DMS53 (cell line): ENCODE measurements at regions not wholly inside any gene's neighbourhood (a gene's known extent, or its start where the extent isn't known, plus 50 kb on each side); places are given as distances from the start of the nearest gene placed in this dataset.
"Not testable (repeated sequence)": the region's sequence is repeated elsewhere in the genome, so short reads cannot be mapped to it uniquely, and the experiment has no call there.

ENCODE experiments used
- DNase-seq: peaks from one replicate; lab custom pipeline; 2025; lab: John Stamatoyannopoulos, UW

DNA sequence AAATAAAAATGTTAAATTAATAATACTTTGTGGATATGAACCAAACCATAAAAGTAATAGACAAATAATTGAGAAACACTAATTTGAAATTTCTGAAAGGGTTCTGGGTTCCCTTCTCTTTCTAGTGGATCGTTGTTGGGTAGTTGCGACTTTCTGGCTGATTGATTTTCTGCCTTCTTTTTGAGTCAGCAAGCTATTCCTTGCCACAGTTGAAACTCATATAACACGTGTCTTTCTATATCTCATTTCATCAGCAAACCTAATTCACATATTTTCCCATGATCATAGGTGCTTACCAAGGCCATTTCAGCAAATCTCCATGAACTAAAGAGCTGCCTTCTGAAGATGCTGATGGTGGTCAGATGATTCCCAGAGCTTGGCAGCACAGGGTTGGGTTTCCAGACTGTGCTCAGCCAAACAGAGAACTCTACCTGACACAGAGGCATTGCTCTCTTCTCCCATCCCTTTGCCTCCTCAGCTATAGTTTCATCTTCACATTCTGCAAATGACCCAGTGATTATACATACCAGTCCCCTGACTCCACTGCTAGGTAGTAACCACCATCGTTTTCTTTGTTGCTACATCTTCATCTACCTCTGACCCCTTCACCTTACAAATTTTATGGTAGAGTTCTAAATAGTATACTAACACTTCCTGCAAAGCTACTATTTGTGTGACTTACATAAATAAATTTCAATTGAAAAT lies 383.9 kb upstream of the DPH6 start:
- DNase-seq: no peak

DNA sequence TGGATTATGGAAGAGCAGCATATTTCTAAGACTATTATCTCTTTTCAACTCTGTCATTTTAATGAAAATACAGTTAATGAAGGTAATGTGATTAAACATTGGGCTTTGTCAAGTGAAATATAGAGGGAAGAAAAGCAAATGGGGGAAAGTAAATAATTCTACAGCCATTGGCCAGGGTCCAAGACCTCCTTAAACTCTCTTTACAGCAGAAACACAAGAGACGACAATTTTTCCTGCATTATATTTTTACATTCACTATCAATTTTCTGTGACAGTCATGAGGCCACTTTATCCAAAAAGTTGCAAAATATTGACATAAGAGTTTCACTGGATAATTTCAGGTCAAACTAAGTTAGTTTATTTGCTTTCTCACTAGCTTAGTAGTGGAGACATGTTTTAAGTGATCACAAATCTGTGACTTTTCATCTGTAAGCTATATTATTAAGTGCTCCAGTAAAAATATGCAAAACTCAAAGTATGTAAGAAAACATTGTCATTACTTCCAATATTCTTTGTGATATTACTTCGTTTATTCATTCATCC lies 385.9 kb upstream of the DPH6 start:
- DNase-seq: no peak

DNA sequence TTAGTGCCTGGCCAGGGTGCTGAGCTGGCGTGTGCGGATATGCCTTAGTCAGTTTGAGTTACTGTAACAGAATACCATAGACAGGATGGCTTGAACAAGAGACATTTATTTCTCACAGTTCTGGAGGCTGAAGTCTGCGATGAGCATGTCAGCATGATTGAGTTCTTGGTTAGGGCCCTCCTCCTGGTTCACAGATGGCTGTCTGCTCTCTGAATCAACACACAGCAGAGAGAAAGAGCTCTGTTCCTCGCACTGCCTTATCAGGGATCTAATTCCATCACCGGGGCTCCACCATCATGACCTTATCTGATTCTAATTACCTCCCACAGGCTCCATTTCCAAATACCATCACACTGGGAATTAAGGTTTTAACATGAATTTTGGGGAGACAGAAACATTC lies 386.6 kb upstream of the DPH6 start:
- DNase-seq: no peak

DNA sequence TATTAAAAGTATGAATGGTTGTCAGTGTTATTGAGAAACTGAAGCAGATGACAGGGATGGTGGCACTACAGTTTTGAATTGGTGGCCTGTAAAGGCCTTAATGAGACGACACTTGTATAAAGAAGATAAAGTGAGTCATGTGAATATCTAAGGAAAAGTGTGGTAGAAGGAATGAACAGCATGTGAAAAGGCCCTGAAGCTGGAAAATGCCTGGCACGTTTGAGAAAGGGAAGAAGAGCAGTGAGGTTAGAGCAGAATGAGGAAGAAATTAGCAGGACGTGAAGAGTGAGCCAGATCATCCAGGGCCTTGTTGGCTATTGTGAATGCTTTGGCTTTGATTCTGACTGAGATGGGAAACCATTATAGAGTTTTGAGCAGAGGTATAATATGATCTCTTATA lies 387.6 kb upstream of the DPH6 start:
- DNase-seq: no peak

DNA sequence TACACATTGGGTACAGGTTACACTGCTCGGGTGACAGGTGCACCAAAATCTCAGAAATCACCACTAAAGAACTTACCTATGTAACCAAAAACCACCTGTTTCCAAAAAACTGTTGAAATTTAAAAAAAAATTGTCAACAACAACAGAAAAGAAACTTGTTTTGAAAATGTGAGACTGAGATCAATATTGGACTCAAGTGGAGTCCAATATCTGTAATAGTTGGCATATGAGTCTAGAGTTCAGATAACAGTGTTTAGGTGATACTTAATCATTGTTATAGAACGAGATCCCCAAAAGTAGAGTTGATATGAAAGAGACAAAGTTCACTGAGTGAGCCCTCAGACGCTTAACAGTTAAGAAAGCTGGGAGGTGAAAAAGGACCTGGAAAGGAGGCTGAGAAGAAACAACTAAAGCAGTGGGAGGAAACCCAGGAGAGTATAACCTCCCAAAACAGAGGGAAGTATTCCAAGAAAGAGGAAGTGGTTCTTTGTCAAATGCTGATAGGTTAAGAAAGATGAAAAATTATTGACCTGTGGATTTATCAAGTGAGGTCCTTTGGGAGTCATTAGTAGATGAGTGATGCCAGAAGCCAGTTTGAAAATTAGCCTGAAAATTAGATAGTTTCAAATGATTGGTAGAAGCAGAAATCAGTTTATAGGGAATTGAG lies 388.6 kb upstream of the DPH6 start:
- no peak for DNase-seq

DNA sequence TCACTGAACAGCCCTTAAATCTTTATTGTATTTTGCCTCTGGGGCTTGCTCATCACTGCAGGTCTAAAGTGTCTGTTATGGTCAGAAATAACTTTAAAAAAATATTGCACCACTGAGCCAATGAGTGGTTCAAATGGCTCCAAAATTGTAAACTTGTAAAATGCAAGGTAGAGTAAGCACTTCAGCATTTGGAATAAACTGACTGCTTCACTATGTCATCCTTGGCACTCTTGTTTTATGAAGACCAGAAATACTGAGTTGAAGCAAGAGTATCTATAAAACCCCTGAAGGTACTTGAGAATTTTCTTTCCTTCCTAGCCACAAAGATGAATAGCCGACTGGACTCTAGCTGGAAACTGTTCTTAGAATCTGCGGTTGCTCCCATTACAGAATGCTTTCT lies 390.3 kb upstream of the DPH6 start:
- DNase-seq: no peak

DNA sequence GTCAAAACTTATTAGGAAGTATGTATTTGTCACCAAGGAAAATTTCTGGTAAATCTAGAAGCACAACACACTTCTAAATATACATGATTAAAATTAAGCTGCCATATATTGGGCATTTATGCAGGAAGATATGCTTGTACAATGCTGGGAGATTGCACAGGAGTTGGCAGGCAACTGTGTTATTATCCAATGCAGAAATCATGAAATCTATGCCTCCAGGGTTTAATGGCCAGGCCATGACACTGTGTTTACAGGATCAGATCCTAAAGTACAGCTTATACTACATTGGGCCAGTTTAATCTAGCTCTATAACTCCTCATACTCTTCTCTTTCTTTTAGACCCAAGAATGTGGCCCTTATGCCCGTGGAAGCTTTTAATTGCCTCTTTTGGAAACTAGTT lies 391.4 kb upstream of the DPH6 start:
- DNase-seq: no peak

DNA sequence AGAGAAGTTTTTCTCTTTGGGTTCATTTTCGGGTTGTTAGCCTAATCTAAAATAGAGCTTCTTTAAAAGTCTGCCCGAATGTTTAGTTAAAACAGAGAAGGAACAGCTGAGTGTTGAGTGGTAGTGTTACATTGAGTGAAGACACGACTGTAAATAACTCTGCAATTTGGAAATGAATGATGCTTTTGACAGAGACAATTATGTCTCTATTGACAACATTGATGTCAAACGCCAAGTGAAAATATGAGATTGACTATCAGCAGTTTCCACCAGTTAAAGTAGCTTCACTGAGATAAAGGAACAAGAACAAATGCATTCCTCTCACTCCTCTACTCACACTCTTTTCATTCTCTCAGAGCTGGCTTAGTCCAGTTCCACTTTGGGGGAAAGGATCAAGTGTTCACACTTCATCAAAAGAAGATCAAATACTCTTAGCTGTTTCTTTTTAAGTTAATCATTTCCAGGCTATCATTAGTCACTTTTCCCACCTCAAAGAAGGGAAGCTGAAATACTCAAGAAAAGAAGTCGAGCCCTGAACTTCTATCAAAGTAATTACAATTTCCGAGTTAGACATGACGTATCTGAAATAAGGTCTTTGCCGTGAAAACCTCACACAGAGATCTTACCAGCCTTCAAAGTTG lies 399.1 kb upstream of the DPH6 start:
- DNase-seq: no peak

DNA sequence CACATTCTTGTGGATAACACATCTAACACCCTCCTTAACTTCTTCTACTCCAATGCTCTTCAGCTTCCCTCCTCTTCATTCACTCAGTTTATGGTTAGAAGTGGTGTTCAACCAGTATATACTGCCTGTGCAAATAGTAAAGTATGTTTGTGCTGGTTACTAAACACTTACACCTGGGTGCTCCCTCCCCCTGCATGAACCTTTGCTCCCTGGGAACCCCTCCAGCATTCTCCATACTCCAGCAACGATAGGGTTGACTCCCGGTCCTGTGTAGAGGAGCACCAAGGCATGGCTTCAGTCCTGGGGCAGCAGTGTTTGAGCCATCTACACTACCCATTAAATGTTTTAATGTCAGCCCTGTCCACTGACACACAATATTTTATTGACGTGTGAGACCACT lies 407.5 kb upstream of the DPH6 start:
- DNase-seq: peak; percentile 71

DNA sequence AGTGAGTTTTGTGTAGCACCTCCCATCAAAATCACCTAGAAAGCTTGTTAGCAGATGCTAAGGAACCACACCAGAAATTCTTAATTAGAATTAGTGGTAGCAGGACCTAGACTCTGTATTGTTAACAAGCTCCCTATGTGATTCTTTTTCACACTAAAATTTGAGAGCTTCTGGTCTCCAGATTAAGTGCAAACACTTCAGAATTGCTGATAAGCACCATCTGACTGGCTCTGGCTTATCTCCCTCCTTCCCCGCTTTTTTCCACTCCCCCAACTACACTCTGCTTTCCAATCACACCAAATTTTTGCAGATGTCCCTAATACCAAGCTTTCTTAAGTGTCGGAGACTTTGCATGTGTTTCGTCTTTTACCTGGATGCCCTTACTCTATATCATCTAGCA lies 410.1 kb upstream of the DPH6 start:
- no peak for DNase-seq

DNA sequence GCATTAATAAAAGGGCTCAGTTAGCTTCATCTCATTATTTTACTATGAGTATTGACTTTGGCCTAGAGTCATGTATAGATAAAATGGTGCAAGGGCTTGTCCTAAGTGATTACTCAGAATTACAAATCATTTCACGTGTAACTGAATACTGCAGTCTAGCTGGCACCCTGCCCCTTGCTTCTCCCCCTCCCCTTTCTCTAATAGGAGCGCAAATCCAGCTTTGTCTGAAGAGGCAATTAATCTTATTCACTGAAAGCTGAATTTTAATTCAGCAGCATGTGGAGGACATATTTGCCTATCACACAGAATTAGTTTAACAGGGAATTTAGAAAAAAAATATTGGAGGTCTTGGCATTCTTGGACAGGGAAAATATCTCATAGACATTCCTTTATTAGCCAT lies 412.1 kb upstream of the DPH6 start:
- DNase-seq: no peak

DNA sequence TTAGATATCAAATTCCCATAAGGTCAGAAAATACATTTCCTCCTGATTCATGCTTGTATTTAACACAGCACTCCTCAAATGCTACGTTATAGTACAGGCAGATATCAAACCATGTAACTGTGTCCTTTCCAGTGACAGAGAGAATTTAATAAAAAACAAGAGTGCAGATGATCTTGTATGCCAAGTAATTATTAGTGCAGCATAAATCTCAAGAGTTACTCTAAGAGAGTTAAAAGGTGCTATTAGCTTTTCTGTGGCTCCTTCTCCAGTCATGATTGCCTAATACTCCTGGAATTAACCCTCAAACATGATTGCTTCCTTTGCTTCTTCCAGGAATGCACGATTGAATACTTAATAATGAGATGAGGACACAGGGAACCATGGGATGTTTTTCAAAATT lies 413.0 kb upstream of the DPH6 start:
- DNase-seq: no peak

DNA sequence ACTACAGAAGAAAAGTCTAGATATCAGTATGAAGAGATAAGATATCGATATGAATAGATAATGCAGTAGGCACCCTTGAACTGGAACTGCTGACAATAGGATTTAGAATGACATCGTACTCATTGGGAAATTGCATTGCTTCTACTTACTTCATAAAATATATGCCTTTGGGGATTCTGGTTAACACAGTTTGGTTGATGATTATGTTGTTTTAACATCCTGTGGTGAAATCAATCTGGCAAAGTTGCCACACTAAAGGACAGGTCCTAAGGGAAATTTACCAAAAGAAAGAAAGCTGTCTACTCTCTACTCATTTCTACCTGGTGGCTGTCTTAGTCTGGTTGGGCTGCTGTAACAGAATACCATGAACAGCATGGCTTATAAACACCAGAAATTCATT lies 417.4 kb upstream of the DPH6 start:
- DNase-seq: no peak

DNA sequence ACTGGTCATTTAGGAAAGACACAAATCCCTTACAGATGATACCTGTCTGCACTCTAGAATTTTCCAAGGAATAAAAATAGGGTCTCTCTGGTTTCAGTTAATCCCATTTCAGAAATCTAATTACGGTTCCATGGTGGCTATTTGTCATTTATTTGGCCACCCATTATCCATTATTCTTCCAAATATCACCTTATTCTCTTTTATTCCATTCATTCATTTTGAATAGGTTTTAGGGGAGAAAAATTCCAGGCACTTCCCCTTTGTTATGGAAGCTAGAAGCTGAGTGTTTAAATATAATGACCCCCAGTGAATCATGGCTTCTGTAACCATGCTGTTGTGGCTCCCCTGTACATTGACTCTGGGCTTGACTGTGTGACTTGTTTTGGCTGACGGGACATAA lies 420.8 kb upstream of the DPH6 start:
- no peak for DNase-seq

DNA sequence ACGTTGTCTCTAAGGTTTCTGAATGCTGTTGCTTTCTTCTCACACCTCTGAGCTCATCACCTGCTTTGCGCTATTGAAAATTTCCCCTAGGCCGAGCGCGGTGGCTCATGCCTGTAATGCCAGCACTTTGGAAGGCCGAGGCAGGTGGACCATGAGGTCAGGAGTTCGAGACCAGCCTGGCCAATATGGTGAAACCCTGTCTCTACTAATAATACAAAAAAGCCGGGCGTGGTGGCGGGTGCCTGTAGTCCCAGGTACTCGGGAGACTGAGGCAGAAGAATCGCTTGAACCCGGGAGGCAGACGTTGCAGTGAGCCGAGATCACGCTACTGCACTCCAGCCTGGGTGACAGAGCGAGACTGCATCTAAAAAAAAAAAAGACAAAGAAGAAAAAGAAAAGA lies 422.0 kb upstream of the DPH6 start:
- not testable (repeated sequence) for DNase-seq

DNA sequence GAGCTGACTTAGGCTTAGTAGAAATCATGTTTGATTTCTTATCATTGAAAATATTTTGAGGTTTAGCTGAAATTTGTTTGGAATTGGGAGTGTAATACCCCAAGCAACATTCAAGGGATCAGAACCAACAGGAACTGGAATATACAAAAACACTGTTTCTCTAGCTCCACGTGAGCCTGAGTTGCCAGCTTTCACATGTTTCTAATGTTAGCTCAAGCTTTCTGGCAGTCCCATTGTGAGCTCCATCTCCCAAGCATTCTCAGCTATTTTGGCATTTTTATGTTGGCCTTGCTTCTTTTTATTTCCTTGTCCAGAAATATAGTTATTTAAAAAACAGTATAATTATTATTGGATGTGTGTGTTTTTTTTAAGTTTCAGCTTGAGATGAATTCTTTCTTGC lies 427.1 kb upstream of the DPH6 start:
- DNase-seq: no peak

DNA sequence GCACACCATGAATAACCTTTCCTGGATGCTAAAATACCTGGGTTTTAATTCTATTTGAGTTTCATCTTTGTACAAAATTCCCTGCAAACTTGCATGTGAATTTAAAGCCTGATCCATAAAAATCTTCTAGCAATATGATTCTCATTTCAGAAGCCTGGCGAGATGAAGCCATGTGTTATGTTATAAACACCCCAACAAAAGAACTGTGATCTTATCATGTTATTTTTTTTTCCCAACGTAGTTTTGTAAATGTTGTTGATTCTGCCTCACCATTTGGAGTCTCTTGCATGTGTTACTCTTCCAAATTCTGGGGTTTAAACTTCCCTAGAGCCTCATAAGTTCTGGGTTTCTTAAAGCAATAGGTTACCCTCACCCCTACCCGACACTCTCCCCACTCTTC lies 428.1 kb upstream of the DPH6 start:
- no peak for DNase-seq

DNA sequence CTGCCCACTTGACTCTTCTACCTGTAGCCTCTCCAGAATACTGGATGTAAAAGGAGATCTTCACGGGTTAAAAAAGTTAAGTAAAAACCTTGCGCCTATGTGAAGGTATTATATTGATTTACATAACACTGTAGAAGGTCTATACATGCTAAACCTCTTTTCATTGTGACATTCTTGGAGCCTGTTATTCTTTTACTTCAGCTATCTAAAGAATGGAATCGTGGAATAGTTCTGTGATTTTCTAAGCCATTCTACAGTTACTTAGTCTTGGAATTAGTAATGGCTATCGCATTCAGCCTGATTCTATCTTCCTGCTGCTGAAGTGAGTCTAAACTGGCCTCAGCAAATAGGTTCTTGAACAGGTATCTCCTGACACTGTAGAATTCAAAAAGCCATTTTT lies 430.0 kb upstream of the DPH6 start:
- DNase-seq: no peak

DNA sequence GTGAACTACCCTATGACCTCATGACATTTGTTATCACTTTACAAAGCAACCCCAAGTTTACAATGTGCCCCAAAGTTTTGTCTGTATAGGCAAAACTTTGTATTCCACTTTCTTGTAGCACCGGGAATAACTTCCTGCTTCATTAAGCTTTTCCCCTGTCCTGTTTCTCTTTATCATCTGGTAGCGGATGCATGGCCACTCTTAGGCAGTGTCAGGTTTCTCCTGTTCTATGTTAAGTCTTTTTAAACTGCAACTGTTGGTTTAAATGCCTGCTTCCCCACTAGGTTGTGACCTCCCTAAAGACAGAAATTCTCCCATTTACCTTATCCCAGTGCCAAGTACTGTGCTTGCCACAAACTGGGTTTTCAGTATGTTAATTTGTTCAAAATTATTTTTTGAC lies 433.6 kb upstream of the DPH6 start:
- peak; percentile 3 for DNase-seq

DNA sequence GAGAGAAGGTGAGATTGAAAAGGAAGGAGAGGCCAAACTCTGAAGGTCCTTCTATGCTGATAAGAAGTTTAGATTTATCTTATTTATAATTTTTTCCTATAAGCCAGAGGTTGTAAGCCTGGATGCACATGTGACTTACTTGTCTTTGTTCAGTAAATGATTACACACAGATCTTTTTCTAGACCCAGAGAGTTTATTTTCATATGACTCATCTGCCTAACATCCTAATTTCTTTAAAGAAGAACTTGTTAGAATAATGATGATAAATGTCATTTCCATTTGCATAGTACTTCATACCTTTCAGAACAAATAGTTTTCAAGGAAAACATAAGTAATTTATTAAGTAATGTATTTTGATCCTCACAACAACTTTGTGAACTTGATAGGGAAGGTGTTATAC lies 434.8 kb upstream of the DPH6 start:
- peak; percentile 23 for DNase-seq

DNA sequence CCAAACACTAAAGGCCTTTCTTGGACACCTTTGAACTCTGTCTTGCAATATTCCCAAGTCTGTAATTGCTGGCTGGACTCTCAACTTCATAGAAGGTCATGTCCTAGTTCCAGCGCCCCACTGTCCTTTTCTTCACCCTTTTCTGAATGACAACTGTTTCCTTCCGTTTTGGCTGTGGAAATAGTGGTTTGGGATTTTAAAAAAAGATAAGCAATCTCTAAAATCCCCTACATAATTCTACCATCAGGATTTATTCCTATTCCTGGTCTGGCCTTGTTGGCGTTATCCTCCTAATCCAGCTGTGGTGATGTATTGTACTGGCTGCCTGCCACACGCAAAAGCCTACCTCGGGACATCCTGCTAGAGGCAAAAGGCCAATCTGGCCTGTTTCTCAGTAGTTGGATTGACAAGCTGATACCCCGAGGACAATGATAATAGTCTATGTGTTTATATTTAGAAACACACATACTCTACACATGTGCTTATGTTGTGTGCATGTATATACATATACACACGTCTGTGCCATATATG lies 440.3 kb upstream of the DPH6 start:
- DNase-seq: no peak

DNA sequence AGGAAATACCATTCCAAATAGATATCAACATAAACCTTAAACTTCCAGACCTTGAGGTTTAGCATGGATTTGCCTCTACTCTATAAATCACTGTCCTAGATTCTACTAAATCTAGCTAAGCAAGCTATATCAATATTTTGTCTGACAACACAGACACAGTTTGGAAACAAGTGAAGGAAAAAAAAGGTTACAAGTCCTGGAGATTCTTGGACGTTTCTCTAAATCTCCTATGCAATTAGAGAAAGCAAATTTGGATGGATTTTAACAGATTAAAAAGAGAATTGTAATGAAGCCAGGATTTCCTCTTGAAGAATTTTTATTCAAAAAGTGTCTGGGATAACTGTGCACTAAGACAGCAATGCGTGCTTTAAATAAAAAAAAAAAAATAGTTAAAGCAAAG lies 441.1 kb upstream of the DPH6 start:
- DNase-seq: no peak

DNA sequence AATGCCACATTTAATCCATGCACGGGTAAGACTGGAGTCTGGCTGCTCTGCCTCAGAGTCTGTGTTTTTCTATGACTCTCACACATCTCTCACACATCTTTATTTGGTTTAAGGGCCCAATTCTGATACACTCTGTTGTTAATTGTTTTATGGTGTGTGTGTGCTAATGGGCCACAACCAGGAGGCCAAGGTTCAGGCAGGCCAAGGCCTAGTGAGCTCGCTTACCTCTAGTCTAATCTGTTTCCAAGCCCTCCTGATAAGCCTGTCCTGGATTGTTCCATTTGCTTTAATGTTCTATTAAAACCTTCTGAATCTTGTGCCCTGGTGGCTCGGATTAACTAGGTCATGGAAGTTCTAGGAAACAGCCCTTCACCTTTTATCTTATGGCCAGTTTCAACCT lies 445.4 kb upstream of the DPH6 start:
- no peak for DNase-seq
